ENCODE measurements at regions not wholly inside any gene's neighbourhood (a gene's known extent, or its start where the extent isn't known, plus 50 kb on each side); places are given as distances from the start of the nearest gene placed in this dataset.

DNA sequence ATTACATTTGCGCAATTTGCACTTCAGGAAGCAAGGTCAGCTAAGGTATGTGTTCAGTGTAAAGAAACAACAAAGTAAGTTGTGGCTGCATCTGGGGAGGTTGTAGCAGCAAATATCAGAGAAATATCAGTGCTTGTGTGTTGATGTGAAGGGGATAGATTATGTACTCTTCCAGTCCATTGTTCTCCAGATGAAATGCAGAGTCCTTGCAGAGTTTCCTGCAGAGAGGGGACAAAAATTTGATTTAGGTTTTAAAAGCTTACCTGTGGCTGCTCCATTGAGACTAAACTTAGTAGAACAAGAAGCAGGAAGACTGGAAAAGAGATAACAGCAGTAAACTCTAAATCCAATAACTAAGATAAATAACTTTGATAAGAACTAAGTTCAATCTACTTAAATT, 952.2 kb downstream of the CDH18 start (continued):
- TF ChIP-seq E4F1 (CRISPR knock-in tag; IDR thresholded peaks at IDR 0.05; ENCODE audit: borderline replicate concordance), result no peak

DNA sequence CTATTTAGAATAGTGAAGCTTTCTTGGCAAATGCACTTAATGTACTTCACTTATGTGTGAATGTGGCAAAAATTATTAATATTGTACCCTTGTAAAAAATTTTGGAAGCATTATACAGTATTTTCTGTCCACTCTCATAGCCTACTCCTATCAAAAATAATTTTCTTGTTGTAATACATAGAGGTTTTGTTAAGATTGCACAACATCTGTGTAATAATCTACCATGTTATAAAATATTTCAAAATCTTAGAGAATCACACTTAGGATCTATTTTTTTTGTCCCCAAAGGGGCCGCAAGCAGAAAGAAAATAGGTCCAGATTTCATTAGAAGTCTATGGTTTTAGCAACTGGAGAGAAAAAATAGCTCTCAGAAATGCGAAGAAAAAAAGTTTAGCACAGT, 945.9 kb downstream of the CDH18 start:
- POLR2A ChIA-PET, result no interaction called here
- Histone ChIP-seq H3K27me3 (ENCODE audit: control insufficient read depth in 2 of 2, insufficient read depth in 2 of 2, low read length in 2 of 2) (no peaks in the 10 kb centered on the region), H3K4me3 (no peak overlapping the region), H3K27ac (ENCODE audit: extremely low read depth, low read depth, low read length) (no peak overlapping the region), H3K9me1 (ENCODE audit: control insufficient read depth, insufficient read depth, low read length) (no peaks in the 10 kb centered on the region), H3K4me1 (replicated peaks in 1 of 2; ENCODE audit: control insufficient read depth in 2 of 2, insufficient read depth in 2 of 2, low read length in 2 of 2) (no peaks in the 10 kb centered on the region; a peak in 1 of 5 replicates), H3K36me3 (ENCODE audit: control insufficient read depth, insufficient read depth, low read length) (no peaks in the 10 kb centered on the region), H3K9me3 (replicated peaks; ENCODE audit: control insufficient read depth, insufficient read depth, low read depth, low read length) (no peaks in the 10 kb centered on the region; the same call in 1 of the 2 replicates), H2AFZ (ENCODE audit: low read depth, low read length) (no peak overlapping the region), H3K79me2 (ENCODE audit: control insufficient read depth, insufficient read depth, low read length) (no peaks in the 10 kb centered on the region; the same call in 2 of the 3 replicates), H3K4me2 (ENCODE audit: insufficient read depth, low read length) (no peak overlapping the region), H3K9ac (ENCODE audit: insufficient read depth in 1 of 2, low read depth in 2 of 2, low read length in 2 of 2) (no peak overlapping the region), H4K20me1 (replicated peaks; ENCODE audit: control insufficient read depth, insufficient read depth, low read length) (no peaks in the 10 kb centered on the region)
- CTCF ChIA-PET (ENCODE audit: low intra/inter-chr PET ratio), result no interaction called here
- DNase-seq (ENCODE audit: extremely low read depth in 1 of 4, low spot score in 3 of 4), result no peak
- no peak for ATAC-seq
- FAIRE-seq, result no peak
- BruUV-seq (replicated peaks), result no TSS peak
- intact Hi-C loops (cut with micrococcal nuclease) (no loop called here), in situ Hi-C loops (cut with MboI) (no loop called here)
- 12% methylated on average over 2 of the region's 2 CpGs for WGBS (ENCODE audit: insufficient coverage, low coverage, missing lambda C conversion rate)
- TF ChIP-seq, protein P1, sequence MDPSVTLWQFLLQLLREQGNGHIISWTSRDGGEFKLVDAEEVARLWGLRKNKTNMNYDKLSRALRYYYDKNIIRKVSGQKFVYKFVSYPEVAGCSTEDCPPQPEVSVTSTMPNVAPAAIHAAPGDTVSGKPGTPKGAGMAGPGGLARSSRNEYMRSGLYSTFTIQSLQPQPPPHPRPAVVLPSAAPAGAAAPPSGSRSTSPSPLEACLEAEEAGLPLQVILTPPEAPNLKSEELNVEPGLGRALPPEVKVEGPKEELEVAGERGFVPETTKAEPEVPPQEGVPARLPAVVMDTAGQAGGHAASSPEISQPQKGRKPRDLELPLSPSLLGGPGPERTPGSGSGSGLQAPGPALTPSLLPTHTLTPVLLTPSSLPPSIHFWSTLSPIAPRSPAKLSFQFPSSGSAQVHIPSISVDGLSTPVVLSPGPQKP (CRISPR knock-in tag; IDR thresholded peaks at IDR 0.05), result no peak
- TF ChIP-seq RBM22 (IDR thresholded peaks at IDR 0.05; ENCODE audit: low read depth, low read length, poor library complexity, severe bottlenecking) (no peak), ZNF175 (CRISPR knock-in tag; IDR thresholded peaks at IDR 0.05; ENCODE audit: low read depth) (no peak), ZNF75A (CRISPR knock-in tag; IDR thresholded peaks at IDR 0.05) (no peak), SRSF3 (IDR thresholded peaks at IDR 0.05; ENCODE audit: insufficient read depth, low read length) (no peak), POLR2B (IDR thresholded peaks at IDR 0.05; ENCODE audit: low read depth, partially characterized antibody) (no peak), CEBPB (tag; IDR thresholded peaks at IDR 0.05) (peak; percentile 74), CEBPG (CRISPR knock-in tag; IDR thresholded peaks at IDR 0.05) (no peak), CEBPG (tag; conservative IDR thresholded peaks at IDR 0.05 in 1 of 2, IDR thresholded peaks at IDR 0.05 in 1 of 2) (peak; percentile 48 to 72; a peak in 3 of 4 replicates), ZNF57 (CRISPR knock-in tag; IDR thresholded peaks at IDR 0.05) (no peak), EP400 (IDR thresholded peaks at IDR 0.05) (no peak), XRCC5 (IDR thresholded peaks at IDR 0.05; ENCODE audit: low read depth, low read length) (no peak), ZNF263 (CRISPR knock-in tag; IDR thresholded peaks at IDR 0.05; ENCODE audit: borderline replicate concordance) (no peak)
- TF ChIP-seq, protein P2, sequence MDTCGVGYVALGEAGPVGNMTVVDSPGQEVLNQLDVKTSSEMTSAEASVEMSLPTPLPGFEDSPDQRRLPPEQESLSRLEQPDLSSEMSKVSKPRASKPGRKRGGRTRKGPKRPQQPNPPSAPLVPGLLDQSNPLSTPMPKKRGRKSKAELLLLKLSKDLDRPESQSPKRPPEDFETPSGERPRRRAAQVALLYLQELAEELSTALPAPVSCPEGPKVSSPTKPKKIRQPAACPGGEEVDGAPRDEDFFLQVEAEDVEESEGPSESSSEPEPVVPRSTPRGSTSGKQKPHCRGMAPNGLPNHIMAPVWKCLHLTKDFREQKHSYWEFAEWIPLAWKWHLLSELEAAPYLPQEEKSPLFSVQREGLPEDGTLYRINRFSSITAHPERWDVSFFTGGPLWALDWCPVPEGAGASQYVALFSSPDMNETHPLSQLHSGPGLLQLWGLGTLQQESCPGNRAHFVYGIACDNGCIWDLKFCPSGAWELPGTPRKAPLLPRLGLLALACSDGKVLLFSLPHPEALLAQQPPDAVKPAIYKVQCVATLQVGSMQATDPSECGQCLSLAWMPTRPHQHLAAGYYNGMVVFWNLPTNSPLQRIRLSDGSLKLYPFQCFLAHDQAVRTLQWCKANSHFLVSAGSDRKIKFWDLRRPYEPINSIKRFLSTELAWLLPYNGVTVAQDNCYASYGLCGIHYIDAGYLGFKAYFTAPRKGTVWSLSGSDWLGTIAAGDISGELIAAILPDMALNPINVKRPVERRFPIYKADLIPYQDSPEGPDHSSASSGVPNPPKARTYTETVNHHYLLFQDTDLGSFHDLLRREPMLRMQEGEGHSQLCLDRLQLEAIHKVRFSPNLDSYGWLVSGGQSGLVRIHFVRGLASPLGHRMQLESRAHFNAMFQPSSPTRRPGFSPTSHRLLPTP (IDR thresholded peaks at IDR 0.05; ENCODE audit: borderline replicate concordance, extremely low read depth, insufficient read length), result no peak
